ENCODE measurements at regions not wholly inside any gene's neighbourhood (a gene's known extent, or its start where the extent isn't known, plus 50 kb on each side); places are given as distances from the start of the nearest gene placed in this dataset.

- TF ChIP-seq ESRRB (CRISPR knock-in tag; IDR thresholded peaks at IDR 0.05; ENCODE audit: borderline replicate concordance) (no peak), LEF1 (IDR thresholded peaks at IDR 0.05) (no peak), PBX2 (CRISPR knock-in tag; IDR thresholded peaks at IDR 0.05; ENCODE audit: low read depth) (no peak), PBX2 (tag; conservative IDR thresholded peaks at IDR 0.05; ENCODE audit: low read depth) (no peak), SRF (CRISPR knock-in tag; IDR thresholded peaks at IDR 0.05) (no peak), IRF9 (tag; IDR thresholded peaks at IDR 0.05) (no peak)
These were observed 601.3 kb upstream of the NECTIN3 start (continued) for GRCh38 chr3:110470310-110470709.

- CTCF ChIA-PET (ENCODE audit: low intra/inter-chr PET ratio) = no interaction called here
- no peak overlapping the region for H3K4me2 ChIP-seq (ENCODE audit: insufficient read depth, low read length)
- intact Hi-C loops (cut with micrococcal nuclease) = no loop called here
- in situ Hi-C loops (cut with MboI) = no loop called here
- no peaks in the 10 kb centered on the region for H3K9me1 ChIP-seq (ENCODE audit: control insufficient read depth, insufficient read depth, low read length)
- no peaks in the 10 kb centered on the region for H3K27me3 ChIP-seq (ENCODE audit: control insufficient read depth in 2 of 2, insufficient read depth in 2 of 2, low read length in 2 of 2)
- peak overlapping the region; percentile 51; the same call in 1 of the 2 replicates for H2AFZ ChIP-seq (ENCODE audit: low read depth, low read length)
- no peak overlapping the region for H3K27ac ChIP-seq (ENCODE audit: extremely low read depth, low read depth, low read length)
- no peaks in the 10 kb centered on the region for H4K20me1 ChIP-seq (replicated peaks; ENCODE audit: control insufficient read depth, insufficient read depth, low read length)
- ATAC-seq (no peak), DNase-seq (ENCODE audit: extremely low read depth in 1 of 4, low spot score in 3 of 4) (no peak), FAIRE-seq (no peak)
- POLR2A ChIA-PET = no interaction called here
- BruUV-seq (replicated peaks) = no TSS peak
- H3K4me1 ChIP-seq (replicated peaks in 1 of 2; ENCODE audit: control insufficient read depth in 2 of 2, insufficient read depth in 2 of 2, low read length in 2 of 2) = no peaks in the 10 kb centered on the region
- TF ChIP-seq NUFIP1 (IDR thresholded peaks at IDR 0.05; ENCODE audit: partially characterized antibody) (no peak), CREB3L1 (IDR thresholded peaks at IDR 0.05; ENCODE audit: borderline replicate concordance, low read depth) (no peak), SETDB1 (IDR thresholded peaks at IDR 0.05; ENCODE audit: low read length) (no peak), ZNF316 (IDR thresholded peaks at IDR 0.05) (no peak), CBFB (CRISPR knock-in tag; IDR thresholded peaks at IDR 0.05) (no peak), STAT6 (CRISPR knock-in tag; IDR thresholded peaks at IDR 0.05) (no peak)
- H3K4me3 ChIP-seq = no peak overlapping the region
- no CpG with 5 or more reads among the region's 4 CpGs for whole genome bisulfite sequencing (ENCODE audit: insufficient coverage, low coverage, missing lambda C conversion rate)
- no peaks in the 10 kb centered on the region for H3K36me3 ChIP-seq (ENCODE audit: control insufficient read depth, insufficient read depth, low read length)
- no peak overlapping the region for H3K9ac ChIP-seq (ENCODE audit: insufficient read depth in 1 of 2, low read depth in 2 of 2, low read length in 2 of 2)
- no peaks in the 10 kb centered on the region for H3K9me3 ChIP-seq (replicated peaks; ENCODE audit: control insufficient read depth, insufficient read depth, low read depth, low read length)
- H3K79me2 ChIP-seq (ENCODE audit: control insufficient read depth, insufficient read depth, low read length) = no peaks in the 10 kb centered on the region
These were observed 598.2 kb upstream of the NECTIN3 start for GRCh38 chr3:110473405-110473804.

Measured in K562 (cell line).